BE2C (cell line): ENCODE measurements at regions not wholly inside any gene's neighbourhood (a gene's known extent, or its start where the extent isn't known, plus 50 kb on each side); places are given as distances from the start of the nearest gene placed in this dataset.

Source experiments
- DNase-seq: peaks from one replicate; pipeline ENCODE4 v3.0.0-alpha.2; 2020
- H3K27me3 ChIP-seq: fragments of 250-450 bp; sonication (Bioruptor Pico); 2 replicates; pipeline ENCODE4 v1.5.1; 2020; ENCODE audit warnings: mild to moderate bottlenecking
- H3K36me3 ChIP-seq: fragments of 250-450 bp; sonication (Bioruptor Pico); 2 replicates; pipeline ENCODE4 v1.5.1; 2020; ENCODE audit warnings: mild to moderate bottlenecking
- H3K4me1 ChIP-seq: fragments of 250-450 bp; sonication (Bioruptor Pico); 2 replicates; pipeline ENCODE4 v1.5.1; 2020
- H3K4me3 ChIP-seq: 2 replicates; pipeline ENCODE4 v1.5.1; 2011; ENCODE audit warnings: low read depth, low read length
- H3K9me3 ChIP-seq: fragments of 250-450 bp; sonication (Bioruptor Pico); 2 replicates; pipeline ENCODE4 v1.5.1; 2020
- TF ChIP-seq, protein P1 (sequence below): IDR thresholded peaks from 2 replicates; pipeline ENCODE4 v1.5.1; 2012; ENCODE audit warnings: mild to moderate bottlenecking, low read depth, low read length

DNA sequence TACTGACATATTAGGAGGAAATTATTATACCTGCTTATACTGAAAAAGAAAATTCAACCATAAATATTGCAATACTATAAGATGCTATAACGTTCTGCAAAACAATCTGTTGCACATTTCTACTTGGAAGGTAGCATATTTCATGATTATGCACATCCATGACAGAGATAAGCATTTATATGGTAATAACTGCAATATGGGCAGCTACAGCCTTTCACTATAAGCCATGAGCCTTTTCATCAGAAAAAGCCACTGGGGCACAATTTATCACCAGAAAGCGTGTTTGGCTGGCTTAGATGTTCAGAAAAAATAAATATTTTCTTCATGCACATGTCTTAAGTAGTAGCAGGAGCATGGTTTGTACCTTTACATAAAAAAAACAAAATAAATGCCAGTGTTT is 340.7 kb downstream of the GALC start:
- H3K9me3 ChIP-seq: no peaks in the 10 kb centered on the region
- no peaks in the 10 kb centered on the region for H3K27me3 ChIP-seq
- no peak overlapping the region for H3K4me3 ChIP-seq
- no peaks in the 10 kb centered on the region for H3K36me3 ChIP-seq
- DNase-seq: no peak
- TF ChIP-seq, protein P1, sequence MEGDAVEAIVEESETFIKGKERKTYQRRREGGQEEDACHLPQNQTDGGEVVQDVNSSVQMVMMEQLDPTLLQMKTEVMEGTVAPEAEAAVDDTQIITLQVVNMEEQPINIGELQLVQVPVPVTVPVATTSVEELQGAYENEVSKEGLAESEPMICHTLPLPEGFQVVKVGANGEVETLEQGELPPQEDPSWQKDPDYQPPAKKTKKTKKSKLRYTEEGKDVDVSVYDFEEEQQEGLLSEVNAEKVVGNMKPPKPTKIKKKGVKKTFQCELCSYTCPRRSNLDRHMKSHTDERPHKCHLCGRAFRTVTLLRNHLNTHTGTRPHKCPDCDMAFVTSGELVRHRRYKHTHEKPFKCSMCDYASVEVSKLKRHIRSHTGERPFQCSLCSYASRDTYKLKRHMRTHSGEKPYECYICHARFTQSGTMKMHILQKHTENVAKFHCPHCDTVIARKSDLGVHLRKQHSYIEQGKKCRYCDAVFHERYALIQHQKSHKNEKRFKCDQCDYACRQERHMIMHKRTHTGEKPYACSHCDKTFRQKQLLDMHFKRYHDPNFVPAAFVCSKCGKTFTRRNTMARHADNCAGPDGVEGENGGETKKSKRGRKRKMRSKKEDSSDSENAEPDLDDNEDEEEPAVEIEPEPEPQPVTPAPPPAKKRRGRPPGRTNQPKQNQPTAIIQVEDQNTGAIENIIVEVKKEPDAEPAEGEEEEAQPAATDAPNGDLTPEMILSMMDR: no peak
- no peaks in the 10 kb centered on the region for H3K4me1 ChIP-seq

DNA sequence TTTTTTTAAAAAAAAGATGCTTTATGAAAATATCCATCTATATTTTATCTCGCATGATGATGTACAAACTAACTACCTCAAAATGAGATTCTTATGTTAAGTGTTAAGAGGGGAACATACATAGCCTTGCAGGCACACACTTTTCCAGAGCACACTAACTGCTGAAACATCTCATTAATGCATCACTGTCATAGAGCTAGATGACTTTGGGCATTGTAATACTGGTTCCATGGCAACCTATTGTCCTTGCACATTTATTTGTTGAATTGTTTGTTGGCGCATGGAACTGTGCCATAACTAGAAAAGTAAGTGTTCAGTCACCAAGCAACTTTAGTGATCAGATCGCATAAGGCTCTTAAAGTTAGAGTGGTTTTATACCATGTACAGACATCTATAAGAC is 348.3 kb downstream of the GALC start:
- Histone ChIP-seq H3K9me3 (no peaks in the 10 kb centered on the region; the same call in 1 of the 2 replicates), H3K4me3 (no peak overlapping the region), H3K4me1 (no peaks in the 10 kb centered on the region), H3K36me3 (no peaks in the 10 kb centered on the region), H3K27me3 (no peaks in the 10 kb centered on the region)
- DNase-seq: no peak
- TF ChIP-seq, protein P1: no peak

DNA sequence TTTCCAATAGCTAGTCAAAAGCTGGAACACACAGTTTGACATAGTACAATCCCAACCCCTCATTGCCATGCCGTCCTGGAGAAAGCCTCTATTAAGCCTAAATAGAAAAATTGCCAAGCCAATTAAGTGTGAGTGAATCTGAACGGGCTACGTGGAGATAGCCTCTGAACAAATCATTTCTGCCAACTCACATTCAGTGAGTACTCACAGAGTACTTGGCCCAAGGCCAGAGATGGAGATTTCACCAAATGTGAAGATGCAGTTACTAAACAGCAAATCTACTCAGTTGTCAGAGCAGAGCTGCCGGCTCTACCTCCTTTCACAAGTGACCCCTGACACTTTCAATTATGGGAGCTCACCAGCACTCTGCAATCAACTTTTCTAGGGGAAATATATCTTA is 350.0 kb downstream of the GALC start:
- TF ChIP-seq, protein P1: no peak
- H3K27me3 ChIP-seq: no peaks in the 10 kb centered on the region
- H3K4me1 ChIP-seq: no peaks in the 10 kb centered on the region
- H3K9me3 ChIP-seq: no peaks in the 10 kb centered on the region; the same call in 1 of the 2 replicates
- DNase-seq: peak; percentile 34
- H3K36me3 ChIP-seq: no peaks in the 10 kb centered on the region
- H3K4me3 ChIP-seq: no peak overlapping the region

DNA sequence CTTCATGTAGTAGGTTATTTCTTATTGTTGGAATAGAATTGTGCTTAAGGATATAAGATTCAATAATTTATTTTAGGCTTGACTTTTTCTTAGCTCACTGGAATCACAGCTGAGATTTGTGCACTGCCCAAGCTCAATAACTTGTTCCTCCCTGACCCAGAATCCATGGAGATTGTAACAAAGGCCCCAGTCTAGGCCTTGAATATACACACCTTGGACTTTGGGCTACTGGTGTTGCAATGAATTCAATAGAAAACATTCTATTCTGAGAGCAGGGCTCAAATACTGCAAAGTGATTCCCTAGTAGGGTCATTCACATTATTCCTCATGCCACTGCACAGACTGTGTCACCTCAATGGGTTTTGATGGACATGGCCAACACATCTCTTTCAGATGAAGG is 352.4 kb downstream of the GALC start:
- Histone ChIP-seq H3K36me3 (no peaks in the 10 kb centered on the region), H3K4me1 (no peaks in the 10 kb centered on the region), H3K9me3 (no peaks in the 10 kb centered on the region; the same call in 1 of the 2 replicates), H3K4me3 (no peak overlapping the region), H3K27me3 (no peaks in the 10 kb centered on the region)
- TF ChIP-seq, protein P1: no peak
- no peak for DNase-seq

DNA sequence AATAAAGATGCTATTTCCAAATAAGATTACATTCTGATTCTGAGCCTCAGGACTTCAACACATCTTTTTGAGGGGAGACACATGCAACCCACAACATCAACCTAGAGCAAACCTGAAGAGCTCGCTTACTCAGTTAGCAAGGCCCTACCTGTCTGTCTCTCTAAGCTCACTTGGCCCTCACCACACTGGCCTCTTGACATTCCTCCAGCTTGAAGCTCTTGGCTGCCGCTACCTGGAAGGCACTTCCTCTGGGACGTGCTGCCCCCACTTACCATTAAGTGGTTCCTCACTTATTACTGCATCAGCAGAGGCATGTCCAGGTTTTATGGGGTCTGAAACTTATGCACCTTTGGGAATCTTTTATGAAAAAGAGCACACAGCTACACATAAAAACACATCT is 354.8 kb downstream of the GALC start:
- Histone ChIP-seq H3K4me1 (no peaks in the 10 kb centered on the region), H3K27me3 (no peaks in the 10 kb centered on the region), H3K9me3 (no peaks in the 10 kb centered on the region; the same call in 1 of the 2 replicates), H3K36me3 (no peaks in the 10 kb centered on the region), H3K4me3 (no peak overlapping the region)
- DNase-seq: no peak
- TF ChIP-seq, protein P1: no peak

DNA sequence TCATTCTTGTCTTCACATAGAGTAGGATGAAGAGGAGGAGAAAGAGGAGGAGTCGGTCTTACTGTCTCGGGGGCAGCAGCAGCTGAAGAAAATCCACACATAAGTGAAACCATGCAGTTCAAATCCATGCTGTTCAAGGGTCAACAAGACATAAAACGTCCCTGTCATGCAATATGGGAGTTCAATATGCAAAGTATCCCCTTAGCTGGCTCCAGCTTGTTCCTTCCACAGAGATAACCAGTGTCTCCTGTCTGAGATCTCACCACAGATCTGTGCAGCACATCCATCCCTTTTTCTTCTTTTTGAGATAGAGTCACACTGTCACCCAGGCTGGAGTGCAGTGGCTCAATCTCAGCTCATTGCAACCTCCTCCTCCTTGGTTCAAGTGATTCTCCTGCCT is 357.5 kb downstream of the GALC start:
- no peaks in the 10 kb centered on the region for H3K36me3 ChIP-seq
- H3K27me3 ChIP-seq: no peaks in the 10 kb centered on the region
- DNase-seq: no peak
- TF ChIP-seq, protein P1: no peak
- H3K9me3 ChIP-seq: no peaks in the 10 kb centered on the region; the same call in 1 of the 2 replicates
- H3K4me3 ChIP-seq: no peak overlapping the region
- H3K4me1 ChIP-seq: no peaks in the 10 kb centered on the region
